ENCODE measurements at regions not wholly inside any gene's neighbourhood (a gene's known extent, or its start where the extent isn't known, plus 50 kb on each side); places are given as distances from the start of the nearest gene placed in this dataset.
"Not testable (repeated sequence)": the region's sequence is repeated elsewhere in the genome, so short reads cannot be mapped to it uniquely, and the experiment has no call there.

GRCh38 chr6:133130863-133131262, 110.3 kb upstream of the EYA4 start:
- no peak for DNase-seq

GRCh38 chr6:133131621-133132465, 109.3 kb upstream of the EYA4 start:
- no peak for DNase-seq

GRCh38 chr6:133132466-133132971, 108.6 kb upstream of the EYA4 start:
- DNase-seq, result no peak

DNA sequence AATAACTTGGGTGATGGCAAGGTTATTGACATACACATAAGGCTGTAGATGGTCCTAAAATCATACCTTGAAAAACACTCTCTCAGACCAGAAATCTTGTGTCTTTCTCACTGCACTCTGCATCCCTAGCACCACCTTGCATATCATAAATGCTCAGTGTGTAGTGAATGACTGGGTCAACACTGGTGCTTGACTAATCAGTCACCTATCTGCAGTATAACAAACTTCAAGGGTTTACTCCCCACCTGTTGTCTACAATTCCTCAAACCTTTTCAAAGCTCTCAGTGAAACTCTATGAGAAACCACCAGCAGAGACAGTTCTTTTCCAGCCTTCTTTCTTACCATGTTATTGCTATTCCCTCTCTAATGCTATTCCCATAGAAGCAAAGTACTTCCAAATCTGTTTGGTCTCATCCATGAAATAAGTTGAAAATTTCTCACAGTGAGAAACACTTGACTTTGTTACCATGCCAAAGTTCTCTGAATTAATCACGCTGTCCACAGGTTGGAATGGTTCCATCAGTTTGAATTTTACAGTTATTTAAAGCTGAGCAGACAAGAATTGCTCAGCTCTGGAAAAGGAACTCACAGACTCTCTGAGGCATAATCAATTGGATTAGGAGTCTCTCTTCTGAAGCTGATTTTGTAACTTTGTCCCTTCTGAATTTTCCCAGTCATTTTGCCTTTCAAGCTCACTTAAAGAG, 104.8 kb upstream of the EYA4 start:
- no peak for DNase-seq

GRCh38 chr6:133147470-133148184, 93.5 kb upstream of the EYA4 start:
- not testable (repeated sequence) for DNase-seq

- DNase-seq, result no peak
These were observed 84.5 kb upstream of the EYA4 start for GRCh38 chr6:133156689-133157088.

GRCh38 chr6:133157995-133158394, 83.2 kb upstream of the EYA4 start:
- no peak for DNase-seq

DNA sequence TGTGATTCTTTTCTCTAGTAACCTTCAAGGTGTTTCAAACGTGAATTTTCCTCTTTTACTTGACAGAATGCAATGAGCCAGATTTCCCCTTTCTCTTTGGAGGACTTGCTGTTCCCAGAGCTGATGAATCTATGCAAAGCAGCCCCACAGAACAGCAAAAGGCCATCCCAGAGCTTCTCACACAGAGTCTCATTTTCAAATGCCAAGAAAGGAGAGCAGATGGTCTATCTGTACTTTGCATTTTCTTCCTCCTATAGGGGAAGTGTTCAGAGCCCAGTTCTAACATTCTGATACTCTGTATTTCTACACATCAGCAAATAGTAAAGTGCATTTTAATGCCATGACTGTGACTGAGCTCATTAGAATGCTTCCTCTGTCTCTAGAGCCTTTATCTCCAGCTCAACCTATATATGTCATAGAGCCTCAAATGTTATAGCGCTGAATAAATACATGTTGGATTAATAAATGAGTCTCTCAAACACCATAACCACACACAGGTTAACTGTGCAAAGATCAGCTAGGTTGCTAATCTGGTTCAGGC, 81.8 kb upstream of the EYA4 start:
- no peak for DNase-seq

GRCh38 chr6:133160536-133160935, 80.6 kb upstream of the EYA4 start:
- no peak for DNase-seq

- DNase-seq, result no peak
These were observed 75.9 kb upstream of the EYA4 start for GRCh38 chr6:133165235-133165634.

GRCh38 chr6:133166766-133167165, 74.4 kb upstream of the EYA4 start:
- no peak for DNase-seq

DNA sequence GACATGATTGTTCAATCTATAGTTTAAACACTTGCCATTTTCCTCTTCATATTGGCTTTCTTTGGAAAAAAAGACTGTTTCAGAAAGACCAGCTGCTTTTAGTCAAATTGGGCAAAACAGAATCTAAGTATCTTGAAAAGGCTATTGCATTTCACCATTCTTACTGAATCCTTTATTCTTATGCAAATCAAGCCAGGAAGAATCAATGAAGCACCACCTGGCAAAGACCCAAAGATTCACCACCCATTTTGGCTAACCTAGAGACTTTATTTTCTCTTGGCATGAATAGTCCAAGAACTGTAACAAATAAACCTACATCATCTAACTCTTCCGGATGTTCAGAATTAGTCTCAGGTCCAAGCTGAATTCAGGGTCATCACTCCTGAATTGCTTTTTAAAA, 71.3 kb upstream of the EYA4 start:
- DNase-seq, result no peak

DNA sequence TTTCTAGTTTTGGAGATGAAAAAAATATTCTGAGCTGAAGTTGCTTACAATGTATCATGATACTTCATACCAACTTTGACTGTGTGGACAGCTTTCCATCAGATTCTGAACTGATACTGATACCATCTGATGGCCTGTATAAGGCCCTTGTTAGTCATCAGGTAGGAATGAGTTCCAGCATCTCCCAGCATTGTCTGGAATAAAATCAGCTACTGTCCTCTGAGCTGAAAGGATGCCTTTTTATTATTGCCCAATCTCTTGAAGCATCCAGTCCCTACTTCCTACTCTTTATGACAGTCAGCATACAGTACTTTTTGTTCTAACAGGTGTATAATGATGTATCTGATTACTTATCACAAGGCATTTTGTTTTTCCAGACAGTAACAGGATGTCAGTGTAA, 70.6 kb upstream of the EYA4 start:
- DNase-seq, result no peak

GRCh38 chr6:133171989-133172604, 69.1 kb upstream of the EYA4 start:
- DNase-seq, result no peak

GRCh38 chr6:133173276-133173675, 67.9 kb upstream of the EYA4 start:
- DNase-seq, result no peak

- no peak for DNase-seq
These were observed 61.7 kb upstream of the EYA4 start for GRCh38 chr6:133179481-133179880.

DNA sequence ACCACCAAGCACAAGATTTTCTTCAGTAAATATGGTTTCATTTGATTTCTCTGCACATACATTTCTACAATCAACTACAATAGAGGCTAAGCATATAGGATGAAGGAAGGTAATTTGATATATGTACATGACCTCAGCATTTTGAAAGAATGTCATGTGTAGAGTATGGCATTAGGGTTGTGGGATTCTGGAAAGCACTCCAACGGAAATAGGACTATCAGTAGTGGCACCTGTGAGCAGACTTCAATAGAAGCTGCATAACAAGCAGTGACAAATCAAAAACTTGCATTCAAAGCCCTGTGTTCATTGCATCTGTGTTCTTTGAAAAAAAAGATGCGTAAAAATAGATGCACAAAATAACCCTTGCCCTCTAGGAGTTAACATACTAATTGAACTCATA, 57.5 kb upstream of the EYA4 start:
- DNase-seq, result no peak

- no peak for DNase-seq
These were observed 56.3 kb upstream of the EYA4 start for GRCh38 chr6:133184798-133185372.

GRCh38 chr6:133185731-133186130, 55.4 kb upstream of the EYA4 start:
- no peak for DNase-seq

- DNase-seq, result no peak
These were observed 54.0 kb upstream of the EYA4 start for GRCh38 chr6:133187114-133187513.

DNA sequence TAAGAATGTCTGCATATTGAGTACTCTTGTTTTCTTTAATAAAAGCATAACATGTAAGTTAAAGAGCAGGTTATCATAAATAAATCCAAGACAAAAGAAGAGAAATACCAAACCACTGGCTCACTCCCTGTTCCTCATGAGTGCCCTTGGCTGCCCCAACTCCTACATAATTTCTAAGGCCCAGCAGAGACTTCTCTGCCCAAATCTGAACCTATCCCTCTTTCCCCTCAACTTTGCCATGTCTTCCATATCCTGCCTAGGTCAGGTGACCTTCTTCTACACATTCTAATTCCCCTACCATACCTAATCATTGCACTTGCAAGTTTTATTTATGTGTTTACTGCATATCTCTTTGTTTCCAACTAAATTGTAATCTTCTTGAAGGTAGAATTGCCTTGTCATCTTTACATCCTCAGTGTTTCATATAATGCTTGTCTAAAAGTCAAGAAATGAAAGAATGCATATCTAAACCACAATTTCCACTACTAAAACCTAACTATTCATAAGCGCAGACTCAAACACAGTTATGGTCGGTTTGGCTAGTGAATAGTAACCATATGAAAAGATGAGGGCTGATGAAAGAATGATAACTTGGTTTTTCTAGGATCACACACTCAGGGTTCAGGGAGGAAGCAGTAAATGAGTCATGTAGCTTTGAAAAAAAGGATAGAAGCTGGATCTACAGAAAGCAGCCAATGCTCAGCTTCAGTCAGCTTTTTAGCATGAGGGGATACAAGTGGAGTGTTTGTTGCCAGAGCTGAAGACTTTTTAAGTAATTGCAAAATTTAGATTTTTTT, 53.3 kb upstream of the EYA4 start:
- no peak for DNase-seq

GRCh38 chr6:133190912-133191311, 50.2 kb upstream of the EYA4 start:
- DNase-seq, result no peak

All from activated naive CD4-positive, alpha-beta T cell treated with Interleukin-2 at 50 U/mL for 16 hours (primary cell).